ENCODE measurements at regions not wholly inside any gene's neighbourhood (a gene's known extent, or its start where the extent isn't known, plus 50 kb on each side); places are given as distances from the start of the nearest gene placed in this dataset.

DNA sequence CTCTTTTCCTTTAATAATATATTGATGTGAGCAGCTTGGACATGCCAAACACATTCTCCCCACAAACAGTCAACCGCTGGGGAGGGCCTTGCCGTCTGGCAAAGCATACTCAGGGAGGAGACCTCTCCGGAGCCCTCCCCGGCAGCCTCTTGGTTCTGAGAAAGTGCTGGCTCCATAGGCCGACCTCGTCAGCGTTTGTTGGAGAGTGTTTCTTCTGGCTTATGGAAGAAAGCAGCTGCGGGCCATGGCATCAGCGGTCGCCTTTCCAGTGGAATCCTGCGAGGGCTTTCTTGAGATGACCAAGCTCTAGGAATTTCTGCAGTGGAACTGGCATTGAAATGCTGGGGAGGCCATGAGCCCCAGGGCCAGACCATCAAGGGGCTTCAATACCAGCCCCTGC lies 405.7 kb upstream of the IRX4 start:
- no peaks in the 10 kb centered on the region for H4K20me1 ChIP-seq (ENCODE audit: insufficient read depth, low read length)
- no peak overlapping the region for H3K4me2 ChIP-seq (ENCODE audit: low read length)
- H3K4me3 ChIP-seq (ENCODE audit: low read length), result no peak overlapping the region
- TF ChIP-seq EZH2phosphoT487 (IDR thresholded peaks at IDR 0.05; ENCODE audit: low read depth), result no peak
- TF ChIP-seq, protein P1, sequence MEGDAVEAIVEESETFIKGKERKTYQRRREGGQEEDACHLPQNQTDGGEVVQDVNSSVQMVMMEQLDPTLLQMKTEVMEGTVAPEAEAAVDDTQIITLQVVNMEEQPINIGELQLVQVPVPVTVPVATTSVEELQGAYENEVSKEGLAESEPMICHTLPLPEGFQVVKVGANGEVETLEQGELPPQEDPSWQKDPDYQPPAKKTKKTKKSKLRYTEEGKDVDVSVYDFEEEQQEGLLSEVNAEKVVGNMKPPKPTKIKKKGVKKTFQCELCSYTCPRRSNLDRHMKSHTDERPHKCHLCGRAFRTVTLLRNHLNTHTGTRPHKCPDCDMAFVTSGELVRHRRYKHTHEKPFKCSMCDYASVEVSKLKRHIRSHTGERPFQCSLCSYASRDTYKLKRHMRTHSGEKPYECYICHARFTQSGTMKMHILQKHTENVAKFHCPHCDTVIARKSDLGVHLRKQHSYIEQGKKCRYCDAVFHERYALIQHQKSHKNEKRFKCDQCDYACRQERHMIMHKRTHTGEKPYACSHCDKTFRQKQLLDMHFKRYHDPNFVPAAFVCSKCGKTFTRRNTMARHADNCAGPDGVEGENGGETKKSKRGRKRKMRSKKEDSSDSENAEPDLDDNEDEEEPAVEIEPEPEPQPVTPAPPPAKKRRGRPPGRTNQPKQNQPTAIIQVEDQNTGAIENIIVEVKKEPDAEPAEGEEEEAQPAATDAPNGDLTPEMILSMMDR (IDR thresholded peaks at IDR 0.05; ENCODE audit: low read depth, low read length), result no peak
- no peaks in the 10 kb centered on the region for H3K9me3 ChIP-seq (ENCODE audit: insufficient read depth, low read length)
- H2AFZ ChIP-seq (ENCODE audit: low read depth, low read length), result no peak overlapping the region
- H3K79me2 ChIP-seq (ENCODE audit: low read length), result no peaks in the 10 kb centered on the region
- no peaks in the 10 kb centered on the region for H3K27me3 ChIP-seq (ENCODE audit: low read depth, low read length)
- H3K9ac ChIP-seq (ENCODE audit: low read length), result no peak overlapping the region
- H3K4me1 ChIP-seq (ENCODE audit: low read length), result no peaks in the 10 kb centered on the region
- no peaks in the 10 kb centered on the region for H3K36me3 ChIP-seq (replicated peaks; ENCODE audit: low read depth, low read length)
- no peak overlapping the region for H3K27ac ChIP-seq (ENCODE audit: low read length)

DNA sequence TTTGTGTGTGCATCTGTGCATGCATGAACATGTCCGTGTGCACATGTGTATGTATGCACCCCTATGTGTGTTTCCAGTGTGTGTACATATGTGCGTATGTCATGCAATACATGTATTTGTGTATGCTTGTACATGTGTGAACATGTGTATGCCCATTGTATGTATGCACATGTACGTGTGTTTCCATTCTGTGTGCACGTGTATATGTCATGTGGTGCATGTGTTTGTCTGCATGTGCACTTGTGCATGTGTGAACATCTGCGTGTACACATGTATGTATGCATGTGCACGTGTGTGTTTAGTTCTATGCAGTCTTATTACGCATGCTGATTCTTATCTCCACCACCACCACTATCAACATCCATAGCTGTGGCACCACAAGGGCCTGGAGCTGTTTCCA lies 403.5 kb upstream of the IRX4 start:
- Histone ChIP-seq H3K4me1 (ENCODE audit: low read length) (no peaks in the 10 kb centered on the region), H3K27ac (ENCODE audit: low read length) (no peak overlapping the region), H3K4me3 (ENCODE audit: low read length) (no peak overlapping the region), H4K20me1 (ENCODE audit: insufficient read depth, low read length) (no peaks in the 10 kb centered on the region), H2AFZ (ENCODE audit: low read depth, low read length) (no peak overlapping the region), H3K27me3 (ENCODE audit: low read depth, low read length) (no peaks in the 10 kb centered on the region), H3K36me3 (replicated peaks; ENCODE audit: low read depth, low read length) (no peaks in the 10 kb centered on the region), H3K9ac (ENCODE audit: low read length) (no peak overlapping the region), H3K79me2 (ENCODE audit: low read length) (no peaks in the 10 kb centered on the region), H3K9me3 (ENCODE audit: insufficient read depth, low read length) (no peaks in the 10 kb centered on the region), H3K4me2 (ENCODE audit: low read length) (no peak overlapping the region)
- TF ChIP-seq, protein P1 (IDR thresholded peaks at IDR 0.05; ENCODE audit: low read depth, low read length), result no peak
- no peak for TF ChIP-seq EZH2phosphoT487 (IDR thresholded peaks at IDR 0.05; ENCODE audit: low read depth)

DNA sequence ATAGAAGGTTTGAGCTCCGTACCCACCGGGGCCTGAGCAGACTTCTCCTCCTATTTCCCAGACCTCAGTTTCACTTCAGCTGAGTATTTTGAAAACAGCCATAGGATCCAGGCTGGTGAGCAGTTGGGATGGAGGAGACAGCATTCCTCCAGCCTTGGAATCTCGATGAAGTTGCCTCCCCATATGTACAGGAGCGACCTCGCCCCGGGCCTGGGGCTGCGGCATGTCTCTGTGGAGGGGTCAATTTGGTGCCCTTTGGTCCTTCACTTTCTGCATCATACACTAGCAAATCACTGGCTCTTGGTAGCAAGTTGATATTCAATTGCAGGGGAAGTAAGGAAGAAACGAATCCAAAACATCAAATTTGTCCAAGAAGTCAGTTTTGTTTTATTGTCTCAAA lies 402.0 kb upstream of the IRX4 start:
- Histone ChIP-seq H3K79me2 (ENCODE audit: low read length) (no peaks in the 10 kb centered on the region), H3K9ac (ENCODE audit: low read length) (no peak overlapping the region), H3K9me3 (ENCODE audit: insufficient read depth, low read length) (no peaks in the 10 kb centered on the region), H3K36me3 (replicated peaks; ENCODE audit: low read depth, low read length) (no peaks in the 10 kb centered on the region), H4K20me1 (ENCODE audit: insufficient read depth, low read length) (no peaks in the 10 kb centered on the region), H3K27me3 (ENCODE audit: low read depth, low read length) (no peaks in the 10 kb centered on the region), H3K4me2 (ENCODE audit: low read length) (no peak overlapping the region), H3K4me3 (ENCODE audit: low read length) (no peak overlapping the region), H3K27ac (ENCODE audit: low read length) (no peak overlapping the region), H2AFZ (ENCODE audit: low read depth, low read length) (no peak overlapping the region), H3K4me1 (ENCODE audit: low read length) (no peaks in the 10 kb centered on the region)
- TF ChIP-seq, protein P1 (IDR thresholded peaks at IDR 0.05; ENCODE audit: low read depth, low read length), result no peak

DNA sequence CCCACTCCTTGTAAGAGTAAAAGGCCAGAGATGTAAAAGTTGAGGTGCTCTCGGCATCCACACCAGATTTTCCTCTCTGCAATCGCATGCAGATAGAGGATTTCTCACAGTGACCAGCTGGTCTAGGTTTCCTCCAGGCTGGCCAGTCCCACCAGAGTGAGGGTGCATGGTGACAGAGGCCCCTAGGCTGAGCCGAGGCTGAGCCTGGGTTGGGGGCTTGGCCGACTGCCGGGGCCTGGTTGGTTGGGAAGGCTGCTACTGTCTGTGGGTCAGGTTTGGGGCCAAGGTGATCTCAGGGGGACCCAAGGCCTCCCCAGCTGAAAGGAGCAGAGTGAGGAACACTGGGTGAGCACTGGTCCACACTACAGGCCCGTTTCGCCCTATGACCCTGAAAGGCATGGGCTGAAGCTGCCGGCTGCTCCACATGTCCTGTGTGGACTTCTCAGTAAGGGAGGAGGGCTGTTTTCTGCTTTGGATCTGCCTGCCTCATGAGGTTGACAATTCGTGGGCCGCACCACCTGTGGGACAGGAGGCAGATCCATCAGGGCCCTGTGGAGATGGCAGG lies 400.8 kb upstream of the IRX4 start:
- Histone ChIP-seq H3K36me3 (replicated peaks; ENCODE audit: low read depth, low read length) (no peaks in the 10 kb centered on the region), H3K9me3 (ENCODE audit: insufficient read depth, low read length) (no peaks in the 10 kb centered on the region), H3K4me3 (ENCODE audit: low read length) (no peak overlapping the region), H4K20me1 (ENCODE audit: insufficient read depth, low read length) (no peaks in the 10 kb centered on the region), H3K79me2 (ENCODE audit: low read length) (no peaks in the 10 kb centered on the region), H3K4me1 (ENCODE audit: low read length) (no peaks in the 10 kb centered on the region), H2AFZ (ENCODE audit: low read depth, low read length) (no peak overlapping the region), H3K27ac (ENCODE audit: low read length) (no peak overlapping the region), H3K9ac (ENCODE audit: low read length) (no peak overlapping the region), H3K4me2 (ENCODE audit: low read length) (no peak overlapping the region), H3K27me3 (ENCODE audit: low read depth, low read length) (no peaks in the 10 kb centered on the region)
- TF ChIP-seq, protein P1 (IDR thresholded peaks at IDR 0.05; ENCODE audit: low read depth, low read length), result no peak
- TF ChIP-seq EZH2phosphoT487 (IDR thresholded peaks at IDR 0.05; ENCODE audit: low read depth), result no peak

Measured in OCI-LY3 (cell line).